OCI-LY1 (cell line): ENCODE measurements at regions not wholly inside any gene's neighbourhood (a gene's known extent, or its start where the extent isn't known, plus 50 kb on each side); places are given as distances from the start of the nearest gene placed in this dataset.

Experiments
- EZH2 ChIP-seq: fragments of 200-600 bp; sonication (generic), shearing (Covaris generic); IDR thresholded peaks from 2 replicates; pipeline ENCODE4 v1.8.0; 2017; ENCODE audit warnings: borderline replicate concordance, mixed run types, mild to moderate bottlenecking, antibody characterized with exemption, low read length, moderate library complexity, mixed read lengths
- TF ChIP-seq, protein P1 (sequence below): fragments of 200-600 bp; sonication (generic), shearing (Covaris generic); IDR thresholded peaks from 2 replicates; pipeline ENCODE4 v1.5.1; 2017; ENCODE audit warnings: mild to moderate bottlenecking, antibody characterized with exemption, low read length, moderate library complexity, mixed read lengths

DNA sequence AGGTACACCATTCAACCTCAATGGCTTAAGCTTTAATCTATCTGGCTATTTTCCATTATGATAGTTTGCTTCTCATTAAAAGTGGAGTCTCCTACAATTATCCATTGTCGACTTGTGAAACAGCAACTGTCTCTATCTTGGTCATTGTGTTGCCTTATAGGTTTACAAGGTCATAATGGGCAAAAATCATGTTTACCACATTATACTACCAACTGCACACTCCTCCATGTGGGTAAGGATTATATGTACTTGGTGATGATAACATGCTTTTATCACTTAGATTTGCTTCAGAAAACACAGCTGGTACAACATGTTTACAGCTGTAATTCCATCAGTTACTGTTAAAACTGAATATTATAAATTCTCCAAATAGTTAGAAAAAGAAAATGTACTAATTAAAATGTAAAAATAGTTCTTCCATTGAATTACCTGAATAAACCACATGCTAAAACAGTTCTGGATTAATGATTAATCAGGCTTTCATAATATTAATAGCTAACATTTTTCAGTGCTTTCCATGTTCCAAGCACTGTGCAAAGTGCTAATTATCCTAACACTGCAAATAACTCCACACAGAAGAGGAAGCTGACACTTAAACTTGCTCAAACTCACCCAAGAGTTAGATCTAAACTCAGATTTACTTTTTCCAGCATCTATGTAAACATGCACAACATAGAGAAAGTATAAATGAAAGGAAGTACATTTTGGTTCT lies 96.7 kb downstream of the OGFRL1 start:
- TF ChIP-seq, protein P1, sequence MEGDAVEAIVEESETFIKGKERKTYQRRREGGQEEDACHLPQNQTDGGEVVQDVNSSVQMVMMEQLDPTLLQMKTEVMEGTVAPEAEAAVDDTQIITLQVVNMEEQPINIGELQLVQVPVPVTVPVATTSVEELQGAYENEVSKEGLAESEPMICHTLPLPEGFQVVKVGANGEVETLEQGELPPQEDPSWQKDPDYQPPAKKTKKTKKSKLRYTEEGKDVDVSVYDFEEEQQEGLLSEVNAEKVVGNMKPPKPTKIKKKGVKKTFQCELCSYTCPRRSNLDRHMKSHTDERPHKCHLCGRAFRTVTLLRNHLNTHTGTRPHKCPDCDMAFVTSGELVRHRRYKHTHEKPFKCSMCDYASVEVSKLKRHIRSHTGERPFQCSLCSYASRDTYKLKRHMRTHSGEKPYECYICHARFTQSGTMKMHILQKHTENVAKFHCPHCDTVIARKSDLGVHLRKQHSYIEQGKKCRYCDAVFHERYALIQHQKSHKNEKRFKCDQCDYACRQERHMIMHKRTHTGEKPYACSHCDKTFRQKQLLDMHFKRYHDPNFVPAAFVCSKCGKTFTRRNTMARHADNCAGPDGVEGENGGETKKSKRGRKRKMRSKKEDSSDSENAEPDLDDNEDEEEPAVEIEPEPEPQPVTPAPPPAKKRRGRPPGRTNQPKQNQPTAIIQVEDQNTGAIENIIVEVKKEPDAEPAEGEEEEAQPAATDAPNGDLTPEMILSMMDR = no peak
- TF ChIP-seq EZH2 = no peak
